Karpas-422 (cell line): ENCODE measurements at regions not wholly inside any gene's neighbourhood (a gene's known extent, or its start where the extent isn't known, plus 50 kb on each side); places are given as distances from the start of the nearest gene placed in this dataset.
"Not testable (repeated sequence)": the region's sequence is repeated elsewhere in the genome, so short reads cannot be mapped to it uniquely, and the experiment has no call there.

Experiments used
- DNase-seq: peaks from one replicate; pipeline ENCODE4 v3.0.0-alpha.2; 2015
- H2AFZ ChIP-seq: fragments of 200-600 bp; sonication (generic); 2 replicates; pipeline ENCODE4 v1.6.1; 2014; ENCODE audit warnings: antibody characterized with exemption, low read length, mixed read lengths
- H3K27ac ChIP-seq: fragments of 200-600 bp; sonication (generic); 2 replicates; pipeline ENCODE4 v1.5.1; 2014; ENCODE audit warnings: mild to moderate bottlenecking, low read length, moderate library complexity
- H3K27me3 ChIP-seq: fragments of 200-600 bp; sonication (generic); 2 replicates; pipeline ENCODE4 v1.6.1; 2014; ENCODE audit warnings: low read length, mixed read lengths
- H3K36me3 ChIP-seq: fragments of 200-600 bp; sonication (generic); 2 replicates; pipeline ENCODE4 v1.6.1; 2014; ENCODE audit warnings: low read length, mixed read lengths; ENCODE audit not compliant: insufficient read depth
- H3K4me1 ChIP-seq: fragments of 200-600 bp; sonication (generic); 2 replicates; pipeline ENCODE4 v1.6.1; 2014; ENCODE audit warnings: mild to moderate bottlenecking, low read length, mixed read lengths
- H3K4me2 ChIP-seq: fragments of 200-600 bp; sonication (generic); 2 replicates; pipeline ENCODE4 v1.6.1; 2014; ENCODE audit warnings: low read length, low read depth, mild to moderate bottlenecking; ENCODE audit not compliant: poor library complexity, severe bottlenecking
- H3K4me3 ChIP-seq: fragments of 200-600 bp; sonication (generic); 2 replicates; pipeline ENCODE4 v1.5.1; 2014; ENCODE audit warnings: mild to moderate bottlenecking, antibody characterized with exemption, low read length, mixed read lengths
- H3K79me2 ChIP-seq: fragments of 200-600 bp; sonication (generic); 2 replicates; pipeline ENCODE4 v1.6.1; 2014; ENCODE audit warnings: mild to moderate bottlenecking, low read length, mixed read lengths
- H3K9ac ChIP-seq: fragments of 200-600 bp; sonication (generic); 2 replicates; pipeline ENCODE4 v1.6.0; 2014; ENCODE audit warnings: low read length
- H3K9me2 ChIP-seq: fragments of 200-600 bp; sonication (generic), shearing (Covaris generic); replicated peaks from 2 replicates; pipeline ENCODE4 v1.6.0; 2014; ENCODE audit warnings: mild to moderate bottlenecking, low read length, moderate library complexity; ENCODE audit not compliant: insufficient read depth
- H3K9me3 ChIP-seq: fragments of 300-700, 200-600 bp; sonication (generic); 2 replicates; pipeline ENCODE4 v1.6.1; 2014; ENCODE audit warnings: low read length, mixed read lengths
- H4K20me1 ChIP-seq: fragments of 200-600 bp; sonication (generic); 2 replicates; pipeline ENCODE4 v1.6.1; 2014; ENCODE audit warnings: mild to moderate bottlenecking, antibody characterized with exemption, low read length, low read depth; ENCODE audit not compliant: insufficient read depth

GRCh38 chr15:20188611-20189010 lies 353.0 kb downstream of the GOLGA6L6 start:
- not testable (repeated sequence) for H3K9ac ChIP-seq, DNase-seq, H4K20me1 ChIP-seq, H3K27ac ChIP-seq, H3K79me2 ChIP-seq, H3K9me3 ChIP-seq, H3K4me2 ChIP-seq, H3K9me2 ChIP-seq, H3K4me1 ChIP-seq, H3K4me3 ChIP-seq, H2AFZ ChIP-seq, H3K36me3 ChIP-seq, H3K27me3 ChIP-seq

GRCh38 chr15:20187370-20188355 lies 353.9 kb downstream of the GOLGA6L6 start:
- not testable (repeated sequence) for H3K27me3 ChIP-seq, H4K20me1 ChIP-seq, H3K36me3 ChIP-seq, H3K9me3 ChIP-seq, H3K4me1 ChIP-seq, H3K4me2 ChIP-seq, H3K9ac ChIP-seq, H3K79me2 ChIP-seq, H3K4me3 ChIP-seq, DNase-seq, H3K27ac ChIP-seq, H3K9me2 ChIP-seq, H2AFZ ChIP-seq

GRCh38 chr15:20184879-20185278 lies 356.7 kb downstream of the GOLGA6L6 start:
- not testable (repeated sequence) for H3K79me2 ChIP-seq, H3K27me3 ChIP-seq, H4K20me1 ChIP-seq, H3K4me2 ChIP-seq, H3K4me3 ChIP-seq, H3K27ac ChIP-seq, H2AFZ ChIP-seq, H3K36me3 ChIP-seq, H3K4me1 ChIP-seq, H3K9me3 ChIP-seq, H3K9ac ChIP-seq, H3K9me2 ChIP-seq, DNase-seq

GRCh38 chr15:20168221-20168620 lies 373.4 kb downstream of the GOLGA6L6 start:
- not testable (repeated sequence) for H4K20me1 ChIP-seq, DNase-seq, H3K36me3 ChIP-seq, H3K4me3 ChIP-seq, H3K4me1 ChIP-seq, H3K4me2 ChIP-seq, H3K9me2 ChIP-seq, H2AFZ ChIP-seq, H3K27me3 ChIP-seq, H3K9ac ChIP-seq, H3K9me3 ChIP-seq, H3K27ac ChIP-seq, H3K79me2 ChIP-seq

GRCh38 chr15:20153528-20153927 lies 388.1 kb downstream of the GOLGA6L6 start:
- H3K9me2 ChIP-seq, H3K4me2 ChIP-seq, H3K27me3 ChIP-seq, DNase-seq, H3K4me3 ChIP-seq, H3K27ac ChIP-seq, H3K9me3 ChIP-seq, H2AFZ ChIP-seq, H3K79me2 ChIP-seq, H3K9ac ChIP-seq, H4K20me1 ChIP-seq, H3K36me3 ChIP-seq, H3K4me1 ChIP-seq: not testable (repeated sequence)

GRCh38 chr15:20148679-20149078 lies 392.9 kb downstream of the GOLGA6L6 start:
- H3K4me3 ChIP-seq, H3K79me2 ChIP-seq, H3K9me2 ChIP-seq, H3K27me3 ChIP-seq, DNase-seq, H4K20me1 ChIP-seq, H3K4me1 ChIP-seq, H3K36me3 ChIP-seq, H3K4me2 ChIP-seq, H2AFZ ChIP-seq, H3K9me3 ChIP-seq, H3K27ac ChIP-seq, H3K9ac ChIP-seq: not testable (repeated sequence)

GRCh38 chr15:20148008-20148407 lies 393.6 kb downstream of the GOLGA6L6 start:
- H3K9me3 ChIP-seq, H3K4me2 ChIP-seq, H3K27me3 ChIP-seq, H3K27ac ChIP-seq, H4K20me1 ChIP-seq, H3K36me3 ChIP-seq, H3K4me3 ChIP-seq, H3K9me2 ChIP-seq, H3K79me2 ChIP-seq, H3K9ac ChIP-seq, H2AFZ ChIP-seq, H3K4me1 ChIP-seq, DNase-seq: not testable (repeated sequence)

- not testable (repeated sequence) for H3K4me3 ChIP-seq, H3K27ac ChIP-seq, H3K79me2 ChIP-seq, H3K4me2 ChIP-seq, H4K20me1 ChIP-seq, DNase-seq, H3K27me3 ChIP-seq, H3K9ac ChIP-seq, H3K4me1 ChIP-seq, H3K9me3 ChIP-seq, H2AFZ ChIP-seq, H3K9me2 ChIP-seq, H3K36me3 ChIP-seq
Observed at GRCh38 chr15:20144333-20145036, 397.1 kb downstream of the GOLGA6L6 start.
